Ishikawa (cell line): ENCODE measurements at regions not wholly inside any gene's neighbourhood (a gene's known extent, or its start where the extent isn't known, plus 50 kb on each side); places are given as distances from the start of the nearest gene placed in this dataset.

ENCODE experiments used
- CEBPB ChIP-seq: IDR thresholded peaks from 2 replicates; pipeline ENCODE4 v1.6.1; 2012
- CREB1 ChIP-seq: IDR thresholded peaks from 2 replicates; pipeline ENCODE4 v1.6.1; 2012; ENCODE audit warnings: low read depth
- EGR1 ChIP-seq: IDR thresholded peaks from 2 replicates; pipeline ENCODE4 v1.6.1; 2012
- EP300 ChIP-seq: IDR thresholded peaks from 2 replicates; pipeline ENCODE4 v1.6.1; 2012; ENCODE audit warnings: borderline replicate concordance
- TAF1 ChIP-seq: IDR thresholded peaks from 2 replicates; pipeline ENCODE4 v1.6.1; 2012; ENCODE audit warnings: low read depth, mild to moderate bottlenecking
- TF ChIP-seq, protein P1 (sequence below): IDR thresholded peaks from 2 replicates; pipeline ENCODE4 v1.6.1; 2012

DNA sequence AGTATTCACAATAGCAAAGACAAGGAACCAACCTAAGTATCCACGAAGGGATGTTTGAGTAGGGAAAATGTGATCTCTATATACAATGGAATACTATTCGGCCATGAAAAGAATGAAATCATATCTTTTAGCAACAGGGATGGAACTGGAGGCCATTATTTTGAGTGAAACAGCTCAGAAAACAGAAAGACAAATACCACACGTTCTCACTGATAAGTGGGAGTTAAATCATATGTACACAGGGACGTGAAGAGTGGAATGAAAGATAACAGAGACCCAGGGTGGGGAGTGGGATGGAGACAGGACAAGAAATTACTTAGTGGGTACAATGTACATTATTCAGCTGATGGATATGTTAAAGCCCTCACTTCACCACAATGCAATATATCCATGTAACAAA is 1012.7 kb downstream of the TBC1D22A start:
- no peak for TF ChIP-seq CEBPB
- TF ChIP-seq, protein P1, sequence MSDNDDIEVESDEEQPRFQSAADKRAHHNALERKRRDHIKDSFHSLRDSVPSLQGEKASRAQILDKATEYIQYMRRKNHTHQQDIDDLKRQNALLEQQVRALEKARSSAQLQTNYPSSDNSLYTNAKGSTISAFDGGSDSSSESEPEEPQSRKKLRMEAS, result no peak
- TF ChIP-seq EGR1, result no peak
- no peak for TF ChIP-seq CREB1
- TF ChIP-seq EP300, result no peak
- no peak for TF ChIP-seq TAF1
